Loucy (cell line): ENCODE measurements at regions not wholly inside any gene's neighbourhood (a gene's known extent, or its start where the extent isn't known, plus 50 kb on each side); places are given as distances from the start of the nearest gene placed in this dataset.

Experiments used
- H2AFZ ChIP-seq: fragments of 200-600 bp; sonication (generic); 2 replicates; pipeline ENCODE4 v1.6.0; 2016; ENCODE audit warnings: antibody characterized with exemption, mild to moderate bottlenecking, low read length, moderate library complexity
- H3F3A ChIP-seq: fragments of 200-600 bp; 2 replicates; pipeline ENCODE4 v1.6.0; 2016; ENCODE audit warnings: antibody characterized with exemption, low read depth, mild to moderate bottlenecking
- H3K27me3 ChIP-seq: fragments of 200-600 bp; sonication (generic); 2 replicates; pipeline ENCODE4 v1.6.1; 2014; ENCODE audit warnings: low read length, mild to moderate bottlenecking; ENCODE audit not compliant: insufficient read depth, poor library complexity, severe bottlenecking
- H3K36me3 ChIP-seq: fragments of 200-600 bp; sonication (generic); 2 replicates; pipeline ENCODE4 v1.6.1; 2016; ENCODE audit warnings: low read length; ENCODE audit not compliant: insufficient read depth
- H3K4me1 ChIP-seq: fragments of 200-600 bp; sonication (generic); 2 replicates; pipeline ENCODE4 v1.5.1; 2014; ENCODE audit warnings: low read length, mild to moderate bottlenecking; ENCODE audit not compliant: insufficient read depth, poor library complexity, severe bottlenecking
- H3K4me2 ChIP-seq: fragments of 200-600 bp; sonication (generic); 2 replicates; pipeline ENCODE4 v1.6.0; 2014; ENCODE audit warnings: antibody characterized with exemption, low read length, low read depth, mild to moderate bottlenecking; ENCODE audit not compliant: poor library complexity, severe bottlenecking
- H3K4me3 ChIP-seq: fragments of 200-600 bp; sonication (generic); 2 replicates; pipeline ENCODE4 v1.5.1; 2014; ENCODE audit warnings: low read length, mild to moderate bottlenecking, mixed read lengths; ENCODE audit not compliant: poor library complexity, severe bottlenecking
- H3K79me2 ChIP-seq: fragments of 200-600 bp; sonication (generic); 2 replicates; pipeline ENCODE4 v1.6.1; 2014; ENCODE audit warnings: low read length; ENCODE audit not compliant: insufficient read depth
- H3K9ac ChIP-seq: fragments of 200-600 bp; sonication (generic); 2 replicates; pipeline ENCODE4 v1.6.0; 2014; ENCODE audit warnings: mild to moderate bottlenecking, low read depth, low read length, moderate library complexity; ENCODE audit not compliant: poor library complexity, severe bottlenecking
- H3K9me2 ChIP-seq: fragments of 200-600 bp; sonication (generic); replicated peaks from 2 replicates; pipeline ENCODE4 v1.6.1; 2016; ENCODE audit warnings: low read depth, low read length, mixed read lengths
- H3K9me3 ChIP-seq: fragments of 200-600 bp; sonication (generic); 2 replicates; pipeline ENCODE4 v1.6.1; 2014; ENCODE audit warnings: mild to moderate bottlenecking, antibody characterized with exemption, low read length, low read depth; ENCODE audit not compliant: insufficient read depth
- H4K20me1 ChIP-seq: fragments of 200-600 bp; sonication (generic); 2 replicates; pipeline ENCODE4 v1.6.0; 2014; ENCODE audit warnings: antibody characterized with exemption, low read length, mild to moderate bottlenecking; ENCODE audit not compliant: insufficient read depth, poor library complexity, severe bottlenecking
- EZH2phosphoT487 ChIP-seq: fragments of 200-600 bp; IDR thresholded peaks from 2 replicates; pipeline ENCODE4 v1.6.1; 2018; ENCODE audit warnings: antibody characterized with exemption, mild to moderate bottlenecking, moderate library complexity, borderline replicate concordance
- TF ChIP-seq, protein P1 (sequence below): fragments of 200-600 bp; sonication (generic); conservative IDR thresholded peaks from 2 replicates; pipeline ENCODE4 v1.5.1; 2014; ENCODE audit warnings: mild to moderate bottlenecking, antibody characterized with exemption, low read length

- no peak for TF ChIP-seq EZH2phosphoT487
- TF ChIP-seq, protein P1, sequence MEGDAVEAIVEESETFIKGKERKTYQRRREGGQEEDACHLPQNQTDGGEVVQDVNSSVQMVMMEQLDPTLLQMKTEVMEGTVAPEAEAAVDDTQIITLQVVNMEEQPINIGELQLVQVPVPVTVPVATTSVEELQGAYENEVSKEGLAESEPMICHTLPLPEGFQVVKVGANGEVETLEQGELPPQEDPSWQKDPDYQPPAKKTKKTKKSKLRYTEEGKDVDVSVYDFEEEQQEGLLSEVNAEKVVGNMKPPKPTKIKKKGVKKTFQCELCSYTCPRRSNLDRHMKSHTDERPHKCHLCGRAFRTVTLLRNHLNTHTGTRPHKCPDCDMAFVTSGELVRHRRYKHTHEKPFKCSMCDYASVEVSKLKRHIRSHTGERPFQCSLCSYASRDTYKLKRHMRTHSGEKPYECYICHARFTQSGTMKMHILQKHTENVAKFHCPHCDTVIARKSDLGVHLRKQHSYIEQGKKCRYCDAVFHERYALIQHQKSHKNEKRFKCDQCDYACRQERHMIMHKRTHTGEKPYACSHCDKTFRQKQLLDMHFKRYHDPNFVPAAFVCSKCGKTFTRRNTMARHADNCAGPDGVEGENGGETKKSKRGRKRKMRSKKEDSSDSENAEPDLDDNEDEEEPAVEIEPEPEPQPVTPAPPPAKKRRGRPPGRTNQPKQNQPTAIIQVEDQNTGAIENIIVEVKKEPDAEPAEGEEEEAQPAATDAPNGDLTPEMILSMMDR, result no peak
- no peaks in the 10 kb centered on the region for H3K9me3 ChIP-seq
- H3K9ac ChIP-seq, result no peak overlapping the region
- no peak overlapping the region for H3K4me2 ChIP-seq
- peaks cover 11% of the 10 kb centered on the region for H3K4me1 ChIP-seq
- no peak overlapping the region for H3K4me3 ChIP-seq
- no peaks in the 10 kb centered on the region for H3K36me3 ChIP-seq
- no peaks in the 10 kb centered on the region for H3K9me2 ChIP-seq
- no peaks in the 10 kb centered on the region for H4K20me1 ChIP-seq
- no peaks in the 10 kb centered on the region for H3K27me3 ChIP-seq
- no peak overlapping the region for H2AFZ ChIP-seq
- no peaks in the 10 kb centered on the region for H3K79me2 ChIP-seq
- H3F3A ChIP-seq, result no peaks in the 10 kb centered on the region
Observed at GRCh38 chr2:45256173-45256866, 247.1 kb upstream of the SIX2 start.

- Histone ChIP-seq H2AFZ (no peak overlapping the region), H3K4me1 (peaks cover 13% of the 10 kb centered on the region), H3K36me3 (no peaks in the 10 kb centered on the region)
Observed at GRCh38 chr2:45255563-45255962, 246.3 kb upstream of the SIX2 start.

DNA sequence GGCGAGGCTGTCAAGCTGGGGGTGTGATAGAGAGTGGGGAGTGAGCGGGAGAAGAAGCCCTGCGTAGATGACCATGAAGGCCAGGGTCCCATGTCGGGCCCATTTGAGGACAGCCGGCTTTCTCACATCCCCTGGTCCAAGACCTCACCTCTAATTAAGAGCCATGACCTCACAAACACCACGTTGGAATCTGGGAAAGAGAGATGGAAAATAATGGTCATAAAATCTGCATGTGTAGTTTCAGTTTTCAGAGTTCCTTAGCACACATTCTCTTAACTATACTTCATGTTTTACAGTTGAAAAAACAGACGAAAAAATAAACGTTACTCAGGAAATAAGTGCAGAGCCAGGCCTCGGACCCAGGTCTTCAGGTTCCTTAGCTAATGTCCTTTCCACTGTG, 244.8 kb upstream of the SIX2 start:
- TF ChIP-seq EZH2phosphoT487, result no peak
- TF ChIP-seq, protein P1, result no peak
- H3K4me3 ChIP-seq, result no peak overlapping the region
- peaks cover 19% of the 10 kb centered on the region for H3K4me1 ChIP-seq

More at GRCh38 chr2:45255563-45255962, 246.3 kb upstream of the SIX2 start:
- H3K27me3 ChIP-seq, result no peaks in the 10 kb centered on the region
- H4K20me1 ChIP-seq, result no peaks in the 10 kb centered on the region
- H3K79me2 ChIP-seq, result no peaks in the 10 kb centered on the region
- H3K4me3 ChIP-seq, result no peak overlapping the region
- no peak overlapping the region for H3K9ac ChIP-seq
- no peaks in the 10 kb centered on the region for H3F3A ChIP-seq
- TF ChIP-seq, protein P1, result no peak
- TF ChIP-seq EZH2phosphoT487, result no peak
- no peaks in the 10 kb centered on the region for H3K9me3 ChIP-seq
- H3K4me2 ChIP-seq, result no peak overlapping the region
- H3K9me2 ChIP-seq, result no peaks in the 10 kb centered on the region

More for the DNA sequence above, 244.8 kb upstream of the SIX2 start:
- H3K79me2 ChIP-seq, result no peaks in the 10 kb centered on the region
- H3K4me2 ChIP-seq, result no peak overlapping the region
- H3K36me3 ChIP-seq, result no peaks in the 10 kb centered on the region
- H3K9me2 ChIP-seq, result no peaks in the 10 kb centered on the region
- H4K20me1 ChIP-seq, result no peaks in the 10 kb centered on the region
- no peaks in the 10 kb centered on the region for H3K9me3 ChIP-seq
- H3K9ac ChIP-seq, result no peak overlapping the region
- H3K27me3 ChIP-seq, result no peaks in the 10 kb centered on the region
- H2AFZ ChIP-seq, result no peak overlapping the region
- no peaks in the 10 kb centered on the region for H3F3A ChIP-seq
